GM18511 (cell line): ENCODE measurements at regions not wholly inside any gene's neighbourhood (a gene's known extent, or its start where the extent isn't known, plus 50 kb on each side); places are given as distances from the start of the nearest gene placed in this dataset.

Experiments
- ATAC-seq: cut with Tn5 transposase; IDR thresholded peaks from one replicate; pipeline ENCODE4 v1.9.1; 2021; ENCODE audit warnings: mild to moderate bottlenecking, moderate library complexity; ENCODE audit not compliant: unreplicated experiment

DNA sequence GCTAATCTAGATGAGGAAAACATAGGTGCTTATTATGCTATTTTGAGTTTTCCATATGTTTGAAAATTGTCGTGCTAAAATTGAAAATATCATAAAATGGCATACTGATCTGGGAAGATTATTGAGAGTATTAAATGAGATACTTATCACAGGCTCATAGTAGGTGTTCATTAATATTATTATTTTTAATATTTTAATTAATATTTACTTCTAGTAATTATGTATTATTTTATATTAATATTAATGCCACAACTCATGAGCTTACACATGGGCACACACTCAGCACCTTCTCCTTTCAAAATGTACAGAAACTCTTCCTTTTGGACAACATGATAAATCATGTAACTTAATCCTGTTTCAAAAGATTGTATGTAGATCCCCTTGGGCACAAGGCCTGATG is 223.6 kb downstream of the RAB28 start:
- ATAC-seq = no peak

DNA sequence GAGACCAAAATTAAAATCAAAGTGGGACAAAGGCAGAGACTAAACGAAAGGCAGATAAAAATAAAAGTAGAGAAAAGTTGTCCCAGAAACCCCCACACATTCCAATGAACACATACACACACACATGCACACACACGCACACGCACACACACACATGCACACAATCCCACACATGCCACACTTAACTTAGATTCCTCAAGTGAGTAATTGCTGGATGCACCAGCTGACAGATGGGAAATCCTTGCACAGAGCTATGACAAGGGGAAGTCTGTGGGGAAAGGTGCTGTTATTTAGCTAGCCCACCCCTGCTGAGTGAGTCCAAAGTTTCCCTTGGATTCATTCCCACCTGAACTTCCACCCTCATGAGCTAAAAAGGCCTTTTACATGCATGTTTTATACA is 233.9 kb downstream of the RAB28 start:
- no peak for ATAC-seq

DNA sequence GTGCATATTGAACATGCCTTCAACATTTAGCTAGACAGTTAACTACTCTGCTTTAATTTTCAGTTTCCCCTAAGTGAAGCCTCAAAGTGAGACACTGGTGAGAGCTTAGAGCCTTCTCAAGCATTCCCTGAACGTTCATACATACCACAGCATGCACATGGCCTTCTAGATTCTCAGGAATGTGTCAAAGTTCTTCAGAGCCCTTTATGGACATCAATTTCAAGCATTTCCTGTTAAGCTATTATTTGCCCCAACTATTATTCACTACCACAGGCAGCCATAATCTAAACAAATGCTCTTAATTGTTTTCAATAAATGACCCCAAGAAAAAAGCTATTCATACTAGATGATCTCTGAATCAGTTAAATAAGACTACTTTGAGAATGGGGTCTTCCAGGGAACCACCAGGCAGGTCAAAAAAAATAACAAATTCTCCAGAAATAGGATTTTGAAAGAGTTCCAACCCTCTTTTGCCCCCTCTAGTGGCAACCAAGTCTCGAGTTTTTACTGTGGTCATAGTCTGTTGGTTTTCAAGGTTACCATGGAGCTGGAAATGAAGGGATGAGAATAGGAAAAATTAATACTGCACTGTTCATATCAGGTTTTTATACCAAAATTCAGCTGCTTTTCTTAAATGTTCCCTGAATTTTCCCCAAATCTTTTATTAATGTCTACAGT is 235.4 kb downstream of the RAB28 start:
- ATAC-seq = no peak

DNA sequence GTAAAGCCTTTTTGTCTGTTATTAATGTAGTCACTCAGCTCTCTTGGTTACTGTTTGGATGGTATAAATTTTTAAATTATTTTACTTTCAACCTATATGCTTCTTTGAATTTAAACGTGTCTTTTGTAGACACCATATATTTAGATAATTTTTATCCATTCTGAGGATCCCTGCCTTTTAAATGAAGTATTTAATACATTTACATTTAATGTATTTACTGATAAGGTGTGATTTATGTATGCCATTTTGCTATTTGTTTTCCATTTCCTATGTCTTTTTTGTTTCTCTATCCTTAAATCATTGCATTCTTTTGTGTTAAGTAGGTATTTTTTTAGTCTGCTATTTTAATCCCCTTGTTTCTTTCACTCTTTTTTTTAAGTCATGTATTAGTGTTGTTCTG is 238.0 kb downstream of the RAB28 start:
- ATAC-seq = no peak

DNA sequence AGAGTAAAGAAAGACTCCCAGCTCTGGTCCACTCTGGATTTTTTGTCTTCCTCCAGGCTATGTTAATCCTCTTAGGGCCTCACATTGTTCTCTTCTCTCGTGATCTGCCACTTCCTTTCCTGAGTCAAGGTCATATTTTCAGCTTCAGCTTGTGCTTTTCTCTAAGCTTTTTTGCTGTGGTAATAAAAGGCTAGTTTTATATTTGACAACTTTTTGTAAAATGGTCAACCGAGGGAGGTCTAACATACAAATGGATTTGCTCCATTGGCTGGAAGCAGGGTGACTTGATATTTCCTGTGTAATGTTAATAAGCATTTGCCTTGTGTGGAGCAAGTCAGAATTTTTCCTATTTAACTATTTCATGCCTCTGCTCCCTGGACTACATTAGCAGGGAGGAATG is 239.7 kb downstream of the RAB28 start:
- ATAC-seq = no peak

DNA sequence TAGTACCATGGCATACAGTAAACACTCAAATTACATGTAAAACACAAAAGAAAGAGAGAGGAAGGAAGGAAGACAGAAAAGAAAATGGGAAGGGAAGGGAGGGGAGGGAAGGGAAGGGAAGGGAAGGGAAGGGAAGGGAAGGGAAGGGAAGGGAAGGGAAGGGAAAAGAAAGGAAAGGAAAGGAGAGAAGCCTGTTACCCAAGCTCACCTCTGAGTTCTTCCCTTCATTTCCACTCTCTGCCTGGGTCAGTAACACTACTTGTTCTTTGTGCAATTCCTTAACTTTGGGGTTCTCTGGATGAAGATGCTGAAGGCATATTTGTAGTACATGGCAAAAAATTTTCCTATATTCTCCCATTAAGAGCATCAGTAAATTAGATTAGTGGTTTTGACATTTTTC is 241.0 kb downstream of the RAB28 start:
- ATAC-seq = no peak

DNA sequence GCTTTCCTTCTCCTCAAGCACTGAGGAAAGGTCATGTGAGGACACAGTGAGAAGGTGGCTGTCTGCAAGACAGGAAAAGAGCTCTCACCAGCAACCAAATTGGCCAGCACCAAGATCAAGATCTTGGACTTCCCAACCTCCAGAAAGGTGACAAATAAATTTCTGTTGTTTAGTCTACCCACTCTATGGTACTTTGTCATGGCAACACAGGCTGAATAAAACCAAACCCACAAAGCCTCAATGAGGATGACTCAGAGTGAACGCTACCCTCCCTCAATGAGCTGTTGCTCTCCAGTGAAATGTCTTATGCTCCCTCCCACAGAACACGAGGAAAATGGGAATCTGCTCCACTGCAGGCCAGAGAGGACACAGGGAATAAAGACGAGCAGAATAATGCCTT is 244.1 kb downstream of the RAB28 start:
- no peak for ATAC-seq

DNA sequence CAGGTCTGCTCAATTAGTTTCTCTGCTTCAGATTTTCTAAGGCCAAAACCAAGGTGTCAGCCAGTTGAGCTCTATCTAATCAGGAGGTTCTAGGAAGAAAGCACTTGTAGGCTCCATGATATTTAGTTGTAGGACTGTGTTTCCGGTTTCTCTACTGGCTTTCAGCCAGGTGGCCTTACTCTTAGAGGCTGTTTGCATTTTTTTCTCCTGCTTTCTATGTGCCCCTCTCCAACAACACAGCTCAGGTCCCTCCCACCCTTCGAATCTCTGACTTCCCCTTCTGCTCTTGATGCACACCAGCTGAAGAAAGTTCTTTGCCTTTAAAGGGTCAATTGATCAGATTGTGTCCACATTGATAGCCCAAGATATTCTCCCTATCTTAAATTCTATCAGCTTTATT is 245.2 kb downstream of the RAB28 start:
- ATAC-seq = no peak

DNA sequence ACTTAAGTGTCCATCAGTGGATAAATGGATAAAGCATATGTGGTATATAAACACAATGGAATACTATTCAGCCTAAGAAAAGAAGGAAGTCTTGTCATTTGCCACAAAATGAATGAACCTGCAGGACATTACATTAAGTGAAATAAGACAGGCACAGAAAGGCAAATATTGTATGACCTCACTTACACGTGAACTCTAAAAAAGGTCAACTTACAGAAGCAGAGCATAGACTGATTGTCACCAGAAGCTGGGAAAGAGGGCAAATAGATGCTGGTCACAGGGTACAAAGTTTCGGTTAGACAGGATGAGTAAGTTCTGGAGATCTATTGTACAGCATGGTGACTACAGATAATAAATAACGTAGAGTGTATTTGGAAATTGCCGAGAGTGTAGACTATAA is 247.7 kb downstream of the RAB28 start:
- no peak for ATAC-seq

DNA sequence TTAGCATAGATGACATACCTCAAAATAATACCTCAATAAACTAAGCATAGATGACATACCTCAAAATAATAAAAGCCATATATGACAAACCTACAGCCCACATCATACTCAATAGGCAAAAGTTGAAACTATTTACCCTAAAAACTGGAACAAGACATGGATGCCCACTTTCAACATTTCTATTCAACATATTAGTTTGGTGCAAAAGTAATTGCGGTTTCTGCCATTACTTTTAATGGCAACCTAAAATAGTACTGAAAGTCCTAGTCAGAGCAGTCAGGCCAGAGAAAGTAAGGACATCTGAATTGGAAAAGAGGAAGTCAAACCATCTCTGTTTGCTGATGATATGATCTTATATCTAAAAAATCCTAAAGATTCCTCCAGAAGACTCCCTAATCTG is 250.4 kb downstream of the RAB28 start:
- ATAC-seq = no peak

DNA sequence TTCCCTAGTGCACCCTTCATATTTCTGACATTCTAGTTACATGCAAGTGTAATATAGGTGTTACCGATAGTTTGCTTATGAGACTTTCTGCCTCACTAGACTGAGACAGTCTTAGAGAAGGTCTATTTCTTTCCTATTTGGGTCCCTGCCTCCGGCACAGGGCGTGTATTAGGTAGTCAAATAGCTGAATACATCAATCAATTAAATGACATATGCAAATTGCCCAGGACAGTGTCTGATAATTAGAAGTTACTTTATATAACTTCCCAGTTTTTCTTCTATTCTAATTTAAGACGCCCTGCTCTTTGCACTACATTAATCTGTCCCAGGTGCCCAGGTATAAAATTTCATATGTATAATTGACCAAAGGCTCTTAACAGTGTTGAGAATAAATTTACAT is 264.2 kb downstream of the RAB28 start:
- no peak for ATAC-seq

DNA sequence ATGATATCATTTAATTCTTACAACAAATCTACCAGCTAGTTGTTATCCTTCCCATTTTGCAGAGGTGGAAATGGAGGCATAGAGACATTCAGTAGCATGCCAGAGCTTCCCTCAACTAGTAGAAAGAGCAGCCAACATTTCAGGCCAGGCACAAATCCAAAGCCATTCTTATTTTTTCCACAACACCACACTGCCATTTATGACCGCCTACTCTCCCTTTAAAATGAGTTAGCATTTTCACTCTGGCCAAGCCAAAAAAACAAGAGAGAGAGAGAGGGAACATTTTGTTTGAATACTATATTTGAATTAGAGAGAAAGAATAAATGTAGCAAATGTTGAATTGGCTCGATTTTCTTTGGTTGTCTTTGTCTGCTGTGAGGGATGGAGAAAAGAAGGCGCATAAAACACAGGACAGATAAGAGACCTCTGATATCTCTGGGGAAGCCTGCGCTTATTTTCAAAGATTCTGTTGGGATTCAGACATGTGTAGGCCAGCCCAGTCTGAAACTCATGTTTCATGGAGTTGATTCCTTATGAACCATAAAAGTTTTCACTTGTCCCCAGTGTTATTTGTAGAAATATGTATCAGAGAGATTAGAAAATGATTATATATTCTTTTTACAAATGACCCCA is 265.7 kb downstream of the RAB28 start:
- no peak for ATAC-seq

DNA sequence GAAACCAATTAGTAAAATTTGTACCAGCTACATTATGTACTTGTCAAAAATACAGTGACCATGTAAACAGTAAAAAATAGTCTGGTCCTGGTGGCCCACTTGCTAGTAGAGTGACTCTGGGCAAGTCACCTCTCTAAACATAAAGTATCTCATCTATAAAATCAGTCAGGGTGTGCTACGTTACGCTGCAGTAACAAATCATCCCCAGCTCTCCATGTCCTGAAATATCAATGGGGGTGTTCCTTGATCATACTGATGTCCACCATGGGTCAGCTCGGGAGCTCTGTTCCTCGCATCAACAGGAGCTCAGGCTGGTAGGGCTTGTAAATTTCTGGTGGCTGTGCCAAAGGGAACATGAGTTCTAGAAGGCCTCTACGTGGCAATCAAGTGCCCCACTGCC is 268.6 kb downstream of the RAB28 start:
- ATAC-seq = no peak

DNA sequence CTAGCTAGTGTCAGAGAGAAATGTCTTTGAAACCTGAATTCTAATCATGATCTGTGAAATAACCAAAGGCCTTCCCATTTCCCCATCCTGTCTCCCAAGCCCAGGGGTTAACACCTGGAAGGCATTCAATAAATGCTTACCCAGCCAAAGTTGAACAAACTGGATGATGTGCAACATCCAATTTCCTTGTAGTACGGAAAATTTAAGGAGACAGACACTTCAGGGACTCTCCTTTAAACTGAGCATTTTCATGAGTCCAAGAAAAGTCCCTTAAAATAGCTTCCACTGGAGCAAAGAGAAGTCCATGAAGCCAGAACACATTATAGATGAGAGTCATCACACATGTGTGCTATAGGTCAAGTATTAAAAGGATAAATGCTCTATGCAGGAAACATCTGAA is 271.2 kb downstream of the RAB28 start:
- no peak for ATAC-seq

DNA sequence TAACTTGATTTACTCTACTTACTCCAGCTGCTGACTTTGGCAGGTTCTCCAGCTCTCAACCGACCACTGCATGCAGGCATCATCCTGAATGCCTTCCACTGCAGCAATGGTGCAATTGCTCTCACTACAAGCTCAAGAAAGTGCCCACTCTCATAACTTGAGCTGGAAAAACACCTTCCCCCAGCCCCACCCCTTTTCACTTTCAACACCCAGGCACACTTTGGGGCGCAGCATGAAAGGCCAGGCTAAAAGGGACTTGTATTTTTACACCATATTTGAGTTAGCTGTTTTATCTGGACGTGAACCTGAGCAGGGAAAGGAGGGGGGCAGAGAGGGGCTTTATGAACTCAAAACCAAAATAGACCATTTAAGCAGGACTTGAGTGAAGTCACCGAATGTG is 274.5 kb downstream of the RAB28 start:
- ATAC-seq = no peak

DNA sequence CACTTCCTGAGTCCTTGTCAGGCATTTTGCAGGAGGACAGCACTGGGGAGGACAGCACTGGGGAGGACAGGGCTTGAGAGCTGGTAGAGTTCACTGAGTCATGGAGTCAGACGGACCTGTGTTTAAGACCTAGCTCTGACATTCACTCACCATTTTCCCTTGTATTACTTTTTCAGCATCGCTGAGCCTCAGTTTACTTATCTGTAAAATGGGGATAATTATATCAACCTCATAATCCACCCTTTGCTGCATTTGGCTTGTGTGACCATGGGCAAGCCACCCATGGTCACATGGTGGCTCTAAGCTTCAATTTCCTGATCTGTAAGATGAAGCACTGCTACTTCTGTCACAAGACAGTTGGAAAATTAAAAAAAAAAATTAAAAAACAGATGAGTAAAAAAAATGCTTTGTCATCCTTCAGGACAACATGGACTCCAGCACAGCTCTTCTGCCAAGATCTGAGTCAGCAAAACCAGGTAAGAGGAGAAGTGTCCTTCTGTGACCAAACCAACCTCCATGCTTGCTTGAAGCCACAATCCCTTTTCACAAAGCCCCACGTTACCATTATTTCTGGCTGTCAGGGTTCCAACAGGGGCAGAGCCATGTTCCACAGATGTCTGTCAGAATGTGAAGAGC is 275.5 kb downstream of the RAB28 start:
- ATAC-seq = no peak

DNA sequence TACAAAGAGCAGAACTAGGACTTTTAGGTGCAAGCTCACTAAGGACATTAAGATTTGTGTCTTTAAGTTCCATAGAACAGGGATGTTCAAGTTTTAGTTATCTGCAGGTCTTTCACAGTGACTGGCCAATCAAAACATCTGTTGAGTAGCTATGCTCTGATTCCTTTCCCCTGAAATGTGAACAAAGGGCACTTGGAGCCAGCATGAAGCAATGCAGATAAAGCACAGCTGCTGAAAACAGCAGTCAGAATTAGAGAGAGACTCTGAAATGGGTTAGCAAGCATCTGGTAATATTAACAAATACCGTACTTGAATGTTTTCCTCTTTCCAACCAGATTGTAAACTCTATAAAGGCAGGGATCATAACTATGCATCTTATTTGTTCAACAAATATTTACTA is 276.9 kb downstream of the RAB28 start:
- ATAC-seq = no peak

DNA sequence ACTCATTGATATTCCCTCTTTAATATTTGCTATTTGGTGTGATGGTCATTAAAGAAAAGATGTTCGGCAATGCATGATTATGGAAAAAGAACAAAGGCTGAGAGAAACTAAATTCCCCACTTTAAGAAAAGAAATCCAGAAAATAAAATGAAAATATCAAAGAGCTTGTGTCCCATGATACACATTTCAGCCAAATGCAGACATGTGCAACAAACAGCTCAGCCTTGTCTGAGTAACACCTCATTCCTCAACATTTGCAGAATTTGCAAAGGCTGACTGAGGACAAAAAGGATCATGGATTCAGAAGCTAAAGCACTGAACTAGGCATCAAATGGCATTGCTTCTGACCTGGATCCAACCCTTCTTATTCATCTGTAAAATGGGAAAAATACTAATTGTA is 281.0 kb downstream of the RAB28 start:
- no peak for ATAC-seq

DNA sequence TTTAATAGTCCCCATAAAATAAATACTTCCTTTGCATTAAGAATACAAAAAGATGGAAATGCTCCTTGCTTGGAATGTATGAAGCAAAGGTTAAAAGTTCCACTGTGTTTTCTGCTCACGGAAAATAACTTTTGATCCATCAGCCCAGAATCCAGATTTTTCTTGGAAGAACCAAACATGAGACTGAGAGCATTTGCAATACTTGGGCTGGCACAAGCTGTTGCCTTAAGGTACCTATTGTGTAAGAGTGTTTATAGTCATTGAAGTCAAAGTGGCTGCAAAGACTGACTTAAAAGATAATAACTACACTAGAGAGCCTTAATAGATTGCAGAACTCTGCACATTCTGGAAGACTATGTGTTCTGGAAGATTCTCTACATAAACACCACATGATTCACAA is 281.4 kb downstream of the RAB28 start:
- no peak for ATAC-seq

DNA sequence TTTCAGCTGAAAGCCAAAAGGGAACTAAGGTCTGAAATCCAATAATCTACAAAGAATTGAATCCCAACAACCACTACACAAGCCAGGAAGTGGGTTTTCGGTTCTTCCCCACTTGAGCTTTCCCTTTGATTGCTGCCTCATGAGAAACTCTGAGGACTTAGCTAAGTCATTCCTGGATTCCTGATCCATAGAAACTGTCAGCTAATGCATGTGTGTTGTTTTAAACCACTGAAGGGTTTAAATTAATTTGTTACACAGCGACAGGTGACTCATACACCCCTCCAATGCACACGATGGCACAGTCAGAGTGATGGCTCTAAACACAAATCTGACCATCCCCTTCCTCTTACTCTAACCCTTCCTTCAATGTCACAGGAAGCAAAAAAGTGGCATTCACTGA is 282.9 kb downstream of the RAB28 start:
- no peak for ATAC-seq

DNA sequence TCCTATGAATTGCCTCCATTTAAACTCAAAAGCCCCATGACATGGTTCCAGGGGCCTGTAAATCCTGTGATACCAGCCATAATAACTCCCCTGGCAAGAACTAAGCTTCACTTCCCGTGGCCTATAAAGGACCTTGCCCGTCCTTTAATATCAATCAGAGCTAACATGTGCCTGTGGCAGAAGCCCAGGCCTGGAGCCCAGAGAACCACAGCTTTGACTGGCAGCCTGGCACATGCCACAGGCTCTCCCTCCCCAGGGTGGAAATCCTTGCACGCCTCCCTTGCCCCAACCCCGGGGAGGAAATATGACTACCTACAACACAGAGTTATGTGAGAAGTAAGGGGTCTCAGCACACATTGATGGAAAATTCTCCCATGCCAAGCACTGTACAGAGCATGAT is 287.4 kb downstream of the RAB28 start:
- no peak for ATAC-seq

DNA sequence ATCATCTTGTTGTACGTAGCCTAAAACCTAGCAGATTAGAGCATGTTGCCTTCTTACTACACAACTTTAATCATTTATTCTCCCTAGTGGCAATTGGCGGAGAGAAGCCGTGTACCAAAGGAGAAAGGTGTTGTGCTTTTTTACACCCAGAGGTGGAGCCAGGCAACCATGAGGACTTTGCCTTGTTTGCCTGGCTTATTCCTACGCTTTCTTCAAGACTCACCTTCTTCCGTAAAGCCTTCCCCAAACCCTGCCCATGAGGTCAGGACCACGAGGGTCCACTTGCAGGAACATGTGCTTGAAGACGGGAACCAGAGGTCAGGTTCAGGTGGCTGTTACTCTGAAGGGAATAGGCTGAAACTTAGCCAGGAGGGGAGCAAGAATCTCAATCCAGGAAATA is 290.5 kb downstream of the RAB28 start:
- no peak for ATAC-seq
